WTC11 (cell line): ENCODE measurements at regions not wholly inside any gene's neighbourhood (a gene's known extent, or its start where the extent isn't known, plus 50 kb on each side); places are given as distances from the start of the nearest gene placed in this dataset.

ENCODE experiments used
- ATF3 ChIP-seq: sonication (generic); formaldehyde crosslinking; conservative IDR thresholded peaks from 2 replicates; pipeline ENCODE4 v1.8.1; 2022; ENCODE audit warnings: mild to moderate bottlenecking, missing genetic modification reagents
- JUN ChIP-seq: sonication (generic); formaldehyde crosslinking; IDR thresholded peaks from 2 replicates; pipeline ENCODE4 v1.8.0; 2023; ENCODE audit warnings: mild to moderate bottlenecking, missing genetic modification reagents
- ZNF138 ChIP-seq: sonication (generic); formaldehyde crosslinking; conservative IDR thresholded peaks from 2 replicates; pipeline ENCODE4 v1.8.1; 2022; ENCODE audit warnings: mild to moderate bottlenecking, moderate library complexity, missing genetic modification reagents
- TF ChIP-seq, protein P1 (sequence below): fragments of 200-600 bp; IDR thresholded peaks from 2 replicates; pipeline ENCODE4 v1.8.0; 2022; ENCODE audit warnings: antibody characterized with exemption

DNA sequence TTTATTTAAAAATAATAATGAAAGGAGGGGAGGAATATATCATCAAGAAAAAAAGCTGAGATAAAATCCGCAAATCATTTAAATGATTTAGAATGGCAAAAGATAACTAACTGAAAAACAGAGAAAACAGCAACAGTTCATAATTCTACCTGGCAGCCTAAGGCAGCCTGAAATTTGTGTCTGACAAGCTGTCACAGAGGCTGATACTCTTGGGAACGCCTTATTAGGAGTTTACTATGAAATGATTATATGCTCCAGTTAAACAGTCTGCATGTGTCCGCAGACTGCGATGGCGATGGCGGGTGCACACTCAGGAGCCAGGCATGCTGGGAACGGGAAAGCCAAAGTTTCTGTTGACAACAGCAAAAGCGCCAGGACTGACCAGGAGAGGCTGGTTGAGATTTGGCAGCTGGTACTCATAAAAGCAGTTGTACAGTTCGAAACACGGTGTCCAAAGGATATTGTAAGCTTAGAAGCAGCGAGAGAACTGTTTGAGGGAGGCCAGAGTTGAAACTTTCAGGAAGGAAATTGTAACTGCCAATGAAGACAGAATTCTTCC is 172.9 kb upstream of the MPPED2 start:
- TF ChIP-seq, protein P1, sequence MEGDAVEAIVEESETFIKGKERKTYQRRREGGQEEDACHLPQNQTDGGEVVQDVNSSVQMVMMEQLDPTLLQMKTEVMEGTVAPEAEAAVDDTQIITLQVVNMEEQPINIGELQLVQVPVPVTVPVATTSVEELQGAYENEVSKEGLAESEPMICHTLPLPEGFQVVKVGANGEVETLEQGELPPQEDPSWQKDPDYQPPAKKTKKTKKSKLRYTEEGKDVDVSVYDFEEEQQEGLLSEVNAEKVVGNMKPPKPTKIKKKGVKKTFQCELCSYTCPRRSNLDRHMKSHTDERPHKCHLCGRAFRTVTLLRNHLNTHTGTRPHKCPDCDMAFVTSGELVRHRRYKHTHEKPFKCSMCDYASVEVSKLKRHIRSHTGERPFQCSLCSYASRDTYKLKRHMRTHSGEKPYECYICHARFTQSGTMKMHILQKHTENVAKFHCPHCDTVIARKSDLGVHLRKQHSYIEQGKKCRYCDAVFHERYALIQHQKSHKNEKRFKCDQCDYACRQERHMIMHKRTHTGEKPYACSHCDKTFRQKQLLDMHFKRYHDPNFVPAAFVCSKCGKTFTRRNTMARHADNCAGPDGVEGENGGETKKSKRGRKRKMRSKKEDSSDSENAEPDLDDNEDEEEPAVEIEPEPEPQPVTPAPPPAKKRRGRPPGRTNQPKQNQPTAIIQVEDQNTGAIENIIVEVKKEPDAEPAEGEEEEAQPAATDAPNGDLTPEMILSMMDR, result no peak
- TF ChIP-seq ZNF138, result no peak
- no peak for TF ChIP-seq ATF3 (CRISPR knock-in tag)
- no peak for TF ChIP-seq JUN
